ENCODE measurements at regions not wholly inside any gene's neighbourhood (a gene's known extent, or its start where the extent isn't known, plus 50 kb on each side); places are given as distances from the start of the nearest gene placed in this dataset.
A peak's percentile ranks its signal among the peaks of the same experiment; 100 is the strongest.

GRCh38 chr5:165029099-165029870 lies 1523.9 kb downstream of the MAT2B start:
- H3K4me3 ChIP-seq = no peak overlapping the region
- no peak overlapping the region for H3K27ac ChIP-seq
- H3K36me3 ChIP-seq = no peaks in the 10 kb centered on the region
- in situ Hi-C loops (cut with MboI; ENCODE audit: low pct_ligation_motif_present in 1 of 4, low pct_unique_long_range_greater_than_20kb in 1 of 4, low sequenced_read_pairs in 3 of 4) = no loop called here
- WGBS, 2 donors (ENCODE audit: low coverage in 1 of 2) = 62 to 69% methylated on average over 3 of the region's 3 CpGs
- no peaks in the 10 kb centered on the region for H3K4me1 ChIP-seq
- intact Hi-C loops (cut with DNase I; ENCODE audit: low total_unique reads) = no loop called here
- TF ChIP-seq CTCF (IDR thresholded peaks at IDR 0.05) = no peak
- no peak for TF ChIP-seq POLR2AphosphoS5 (IDR thresholded peaks at IDR 0.05)
- no peak for TF ChIP-seq EP300 (IDR thresholded peaks at IDR 0.05; ENCODE audit: low read depth)
- TF ChIP-seq POLR2A (IDR thresholded peaks at IDR 0.05) = no peak
- H3K27me3 ChIP-seq = no peaks in the 10 kb centered on the region
- no peaks in the 10 kb centered on the region for H3K9me3 ChIP-seq
- DNase-seq = peak; percentile 7

GRCh38 chr5:165030971-165031370 lies 1525.6 kb downstream of the MAT2B start:
- intact Hi-C loops (cut with DNase I; ENCODE audit: low total_unique reads) = no loop called here
- Histone ChIP-seq H3K27ac (no peak overlapping the region), H3K27me3 (no peaks in the 10 kb centered on the region), H3K4me3 (no peak overlapping the region), H3K9me3 (no peaks in the 10 kb centered on the region), H3K4me1 (no peaks in the 10 kb centered on the region), H3K36me3 (no peaks in the 10 kb centered on the region)
- WGBS, 2 donors (ENCODE audit: low coverage in 1 of 2) = 50 to 58% methylated on average over 1 of the region's 1 CpG
- DNase-seq = no peak
- no peak for TF ChIP-seq EP300 (IDR thresholded peaks at IDR 0.05; ENCODE audit: low read depth)
- TF ChIP-seq POLR2A (IDR thresholded peaks at IDR 0.05) = no peak
- TF ChIP-seq CTCF (IDR thresholded peaks at IDR 0.05) = no peak
- TF ChIP-seq POLR2AphosphoS5 (IDR thresholded peaks at IDR 0.05) = no peak
- in situ Hi-C loops (cut with MboI; ENCODE audit: low pct_ligation_motif_present in 1 of 4, low pct_unique_long_range_greater_than_20kb in 1 of 4, low sequenced_read_pairs in 3 of 4) = no loop called here

- H3K27ac ChIP-seq = no peak overlapping the region
- H3K9me3 ChIP-seq = no peaks in the 10 kb centered on the region
- no peak for DNase-seq
- no peaks in the 10 kb centered on the region for H3K27me3 ChIP-seq
- 88 to 89% methylated on average over 1 to 2 of the region's 2 CpGs for WGBS, 2 donors (ENCODE audit: low coverage in 1 of 2)
- intact Hi-C loops (cut with DNase I; ENCODE audit: low total_unique reads) = no loop called here
- no peak overlapping the region for H3K4me3 ChIP-seq
- no peak for TF ChIP-seq EP300 (IDR thresholded peaks at IDR 0.05; ENCODE audit: low read depth)
- no peak for TF ChIP-seq POLR2AphosphoS5 (IDR thresholded peaks at IDR 0.05)
- no peak for TF ChIP-seq CTCF (IDR thresholded peaks at IDR 0.05)
- TF ChIP-seq POLR2A (IDR thresholded peaks at IDR 0.05) = no peak
- in situ Hi-C loops (cut with MboI; ENCODE audit: low pct_ligation_motif_present in 1 of 4, low pct_unique_long_range_greater_than_20kb in 1 of 4, low sequenced_read_pairs in 3 of 4) = no loop called here
- H3K36me3 ChIP-seq = no peaks in the 10 kb centered on the region
- no peaks in the 10 kb centered on the region for H3K4me1 ChIP-seq
Measured at GRCh38 chr5:165031371-165031770, 1526.0 kb downstream of the MAT2B start.

GRCh38 chr5:165035520-165035919 lies 1530.1 kb downstream of the MAT2B start:
- TF ChIP-seq POLR2A (IDR thresholded peaks at IDR 0.05) = no peak
- TF ChIP-seq POLR2AphosphoS5 (IDR thresholded peaks at IDR 0.05) = no peak
- TF ChIP-seq EP300 (IDR thresholded peaks at IDR 0.05; ENCODE audit: low read depth) = no peak
- TF ChIP-seq CTCF (IDR thresholded peaks at IDR 0.05) = no peak
- DNase-seq = no peak
- 68 to 100% methylated on average over 1 of the region's 1 CpG for WGBS, 2 donors (ENCODE audit: low coverage in 1 of 2)
- no peak overlapping the region for H3K4me3 ChIP-seq
- intact Hi-C loops (cut with DNase I; ENCODE audit: low total_unique reads) = no loop called here
- in situ Hi-C loops (cut with MboI; ENCODE audit: low pct_ligation_motif_present in 1 of 4, low pct_unique_long_range_greater_than_20kb in 1 of 4, low sequenced_read_pairs in 3 of 4) = no loop called here
- no peaks in the 10 kb centered on the region for H3K27me3 ChIP-seq
- H3K9me3 ChIP-seq = no peaks in the 10 kb centered on the region
- no peak overlapping the region for H3K27ac ChIP-seq
- H3K36me3 ChIP-seq = no peaks in the 10 kb centered on the region
- no peaks in the 10 kb centered on the region for H3K4me1 ChIP-seq

Measured in transverse colon (tissue), 4 donors.